B cell (primary cell): ENCODE measurements at regions not wholly inside any gene's neighbourhood (a gene's known extent, or its start where the extent isn't known, plus 50 kb on each side); places are given as distances from the start of the nearest gene placed in this dataset.

Experiments used
- ATAC-seq: fragments of 200-7000 bp; cut with Tn5 transposase; one replicate; pipeline ENCODE4 v1.10.0; 2021; ENCODE audit warnings: low read depth, mild to moderate bottlenecking, moderate number of reproducible peaks, moderate library complexity
- CTCF ChIA-PET: fragments of 350-600 bp; sonication (Branson Sonifier 250); formaldehyde crosslinking; loops from one replicate; lab custom pipeline; 2021; ENCODE audit warnings: antibody characterized with exemption, inconsistent platforms; lab: Charles Lee
- POLR2A ChIA-PET: fragments of 350-600 bp; sonication (Branson Sonifier 250); formaldehyde crosslinking; loops from one replicate; lab custom pipeline; 2021; ENCODE audit warnings: antibody characterized with exemption; lab: Charles Lee
- DNase-seq: peaks from one replicate; pipeline ENCODE4 v3.0.0; 2013
- H2AFZ ChIP-seq: 2 replicates; pipeline ENCODE4 v1.6.1; 2012; ENCODE audit warnings: mild to moderate bottlenecking, low read depth, low read length; ENCODE audit not compliant: insufficient read depth, poor library complexity, severe bottlenecking
- H3K27ac ChIP-seq, 2 donors: 1 replicate in 1 of 2; 2 replicates in 1 of 2; pipeline ENCODE4 v1.5.1; 2012 to 2013; ENCODE audit warnings: low read length in 2 of 2, mild to moderate bottlenecking in 2 of 2, moderate library complexity in 1 of 2
- H3K27me3 ChIP-seq, 4 experiments: fragments of 200-600 bp in 1 of 4; sonication (generic) in 1 of 4; replicated peaks in 1 of 4; 1 replicate in 2 of 4; 2 replicates in 2 of 4; pipeline versions ENCODE4 v1.6.1 to v1.7.0; 2013 to 2016; ENCODE audit warnings: low read length in 3 of 4, mild to moderate bottlenecking in 2 of 4, mixed read lengths in 1 of 4, moderate library complexity in 1 of 4; ENCODE audit not compliant: insufficient read depth in 4 of 4, control insufficient read depth in 3 of 4; ENCODE audit errors: control extremely low read depth in 1 of 4
- H3K36me3 ChIP-seq, 2 experiments: replicated peaks in 1 of 2; 1 replicate in 1 of 2; 2 replicates in 1 of 2; pipeline versions ENCODE4 v1.6.1 to v1.7.1; 2013; ENCODE audit warnings: low read length in 1 of 2; ENCODE audit not compliant: insufficient read depth in 2 of 2, control insufficient read depth in 1 of 2; ENCODE audit errors: control extremely low read depth in 1 of 2, extremely low read depth in 1 of 2
- H3K4me1 ChIP-seq, 2 donors: fragments of 200-600 bp in 1 of 2; sonication (generic) in 1 of 2; 1 replicate in 1 of 2; 2 replicates in 1 of 2; pipeline versions ENCODE4 v1.5.1 to v1.6.1; 2013 to 2017; ENCODE audit warnings: low read length in 2 of 2; ENCODE audit not compliant: control insufficient read depth in 2 of 2, insufficient read depth in 2 of 2
- H3K4me2 ChIP-seq: replicated peaks from 2 replicates; pipeline ENCODE3; 2012; ENCODE audit warnings: mild to moderate bottlenecking, low read depth, low read length; ENCODE audit not compliant: poor library complexity, severe bottlenecking
- H3K4me3 ChIP-seq, 5 experiments: fragments of 200-600 bp in 1 of 5; sonication (generic) in 1 of 5; 1 replicate in 3 of 5; 2 replicates in 2 of 5; pipeline versions ENCODE4 v1.5.1 to v1.7.0; 2011 to 2016; ENCODE audit warnings: low read length in 4 of 5, mild to moderate bottlenecking in 4 of 5, low read depth in 2 of 5, control low read depth in 1 of 5, moderate library complexity in 1 of 5; ENCODE audit not compliant: insufficient read depth in 1 of 5; ENCODE audit errors: control extremely low read depth in 1 of 5, extremely low read depth in 1 of 5
- H3K79me2 ChIP-seq: fragments of 200-600 bp; sonication (generic); one replicate; pipeline ENCODE4 v1.6.0; 2016; ENCODE audit warnings: low read length; ENCODE audit not compliant: control insufficient read depth, insufficient read depth
- H3K9ac ChIP-seq: fragments of 200-600 bp; sonication (generic); 2 replicates; pipeline ENCODE4 v1.6.1; 2017; ENCODE audit warnings: mild to moderate bottlenecking, low read length, moderate library complexity
- H3K9me3 ChIP-seq, 3 donors: one replicate each; pipeline versions ENCODE4 v1.6.1 to v1.7.1; 2013; ENCODE audit warnings: low read length in 2 of 3; ENCODE audit not compliant: control insufficient read depth in 2 of 3, insufficient read depth in 1 of 3; ENCODE audit errors: control extremely low read depth in 1 of 3
- H4K20me1 ChIP-seq: 2 replicates; pipeline ENCODE4 v1.6.0; 2012; ENCODE audit warnings: mild to moderate bottlenecking, low read length; ENCODE audit not compliant: insufficient read depth, control insufficient read depth, poor library complexity, severe bottlenecking
- H3K27ac Mint-ChIP-seq: one replicate; pipeline ENCODE4 v1.8.0; 2021; ENCODE audit warnings: mixed read lengths
- H3K27me3 Mint-ChIP-seq: one replicate; pipeline ENCODE4 v1.8.0; 2021; ENCODE audit warnings: mixed read lengths
- H3K4me1 Mint-ChIP-seq: one replicate; pipeline ENCODE4 v1.8.0; 2021; ENCODE audit warnings: mixed read lengths
- H3K4me3 Mint-ChIP-seq: one replicate; pipeline ENCODE4 v1.8.0; 2021; ENCODE audit warnings: mixed read lengths
- H3K9me3 Mint-ChIP-seq: one replicate; pipeline ENCODE4 v1.8.0; 2022; ENCODE audit warnings: mixed read lengths; ENCODE audit not compliant: insufficient read depth
- EZH2 ChIP-seq: IDR thresholded peaks from 2 replicates; pipeline ENCODE4 v1.6.1; 2012; ENCODE audit warnings: borderline replicate concordance, low read depth, mild to moderate bottlenecking, moderate library complexity, low read length; ENCODE audit not compliant: insufficient read depth, poor library complexity, severe bottlenecking
- whole genome bisulfite sequencing: methylation state at CpG from one replicate; pipeline ENCODE4 v1.1.5; 2013; ENCODE audit warnings: missing lambda C conversion rate; ENCODE audit not compliant: insufficient coverage; 5-methylcytosine and 5-hydroxymethylcytosine counted together
- intact Hi-C: fragments of 100-400 bp; cut with micrococcal nuclease; formaldehyde crosslinking; loops from one replicate; pipeline ENCODE4 v1.10.0; 2022
- TF ChIP-seq, protein P1 (sequence below): fragments of 200-600 bp; IDR thresholded peaks from one replicate; pipeline ENCODE4 v1.8.0; 2022; ENCODE audit warnings: antibody characterized with exemption, mild to moderate bottlenecking

- H3K4me3 ChIP-seq: no peak overlapping the region
- no peaks in the 10 kb centered on the region for H3K79me2 ChIP-seq
- TF ChIP-seq, protein P1, sequence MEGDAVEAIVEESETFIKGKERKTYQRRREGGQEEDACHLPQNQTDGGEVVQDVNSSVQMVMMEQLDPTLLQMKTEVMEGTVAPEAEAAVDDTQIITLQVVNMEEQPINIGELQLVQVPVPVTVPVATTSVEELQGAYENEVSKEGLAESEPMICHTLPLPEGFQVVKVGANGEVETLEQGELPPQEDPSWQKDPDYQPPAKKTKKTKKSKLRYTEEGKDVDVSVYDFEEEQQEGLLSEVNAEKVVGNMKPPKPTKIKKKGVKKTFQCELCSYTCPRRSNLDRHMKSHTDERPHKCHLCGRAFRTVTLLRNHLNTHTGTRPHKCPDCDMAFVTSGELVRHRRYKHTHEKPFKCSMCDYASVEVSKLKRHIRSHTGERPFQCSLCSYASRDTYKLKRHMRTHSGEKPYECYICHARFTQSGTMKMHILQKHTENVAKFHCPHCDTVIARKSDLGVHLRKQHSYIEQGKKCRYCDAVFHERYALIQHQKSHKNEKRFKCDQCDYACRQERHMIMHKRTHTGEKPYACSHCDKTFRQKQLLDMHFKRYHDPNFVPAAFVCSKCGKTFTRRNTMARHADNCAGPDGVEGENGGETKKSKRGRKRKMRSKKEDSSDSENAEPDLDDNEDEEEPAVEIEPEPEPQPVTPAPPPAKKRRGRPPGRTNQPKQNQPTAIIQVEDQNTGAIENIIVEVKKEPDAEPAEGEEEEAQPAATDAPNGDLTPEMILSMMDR: no peak
- no peak for TF ChIP-seq EZH2
- H3K27ac ChIP-seq: no peak overlapping the region
- H3K36me3 ChIP-seq: no peaks in the 10 kb centered on the region
- no peak overlapping the region for H3K4me2 ChIP-seq
- Mint-ChIP-seq H3K9me3 (peaks cover 6% of the 10 kb centered on the region), H3K4me3 (no peak overlapping the region), H3K27me3 (no peaks in the 10 kb centered on the region), H3K27ac (no peak overlapping the region), H3K4me1 (no peaks in the 10 kb centered on the region)
- WGBS: 67% methylated on average over 1 of the region's 1 CpG
- H3K9ac ChIP-seq: no peak overlapping the region
- ChIA-PET POLR2A (no interaction called here), CTCF (no interaction called here)
- DNase-seq (no peak), ATAC-seq (no peak)
- H3K9me3 ChIP-seq: peaks cover 0 to 10% (median 0%) of the 10 kb centered on the region in 3 donors
- no peak overlapping the region for H2AFZ ChIP-seq
- H4K20me1 ChIP-seq: no peaks in the 10 kb centered on the region
- no peaks in the 10 kb centered on the region for H3K27me3 ChIP-seq
- no peaks in the 10 kb centered on the region for H3K4me1 ChIP-seq
- intact Hi-C loops: no loop called here
Measured at GRCh38 chr3:27848826-27849225, 126.7 kb upstream of the EOMES start.

DNA sequence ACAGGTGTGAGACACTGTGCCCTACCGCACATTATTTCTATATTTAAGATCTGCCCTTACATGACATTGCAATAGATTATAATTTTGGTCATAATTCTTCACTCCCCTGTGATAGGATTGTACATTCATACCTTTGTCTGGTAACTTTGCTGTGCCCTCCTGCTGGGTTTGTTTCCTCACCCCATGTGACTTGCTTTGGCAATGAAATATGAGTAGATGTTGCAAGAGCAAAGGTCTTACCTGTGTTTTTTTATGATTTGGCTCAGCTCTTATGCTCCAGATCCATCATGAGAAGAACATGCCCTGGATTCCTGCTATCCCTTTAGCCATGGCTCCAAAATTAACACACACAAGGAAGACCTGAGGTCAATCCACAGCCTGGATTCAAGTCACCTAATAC, 137.7 kb upstream of the EOMES start:
- Mint-ChIP-seq H3K27me3 (no peaks in the 10 kb centered on the region), H3K9me3 (peaks cover 2% of the 10 kb centered on the region), H3K4me3 (no peak overlapping the region), H3K4me1 (no peaks in the 10 kb centered on the region), H3K27ac (no peak overlapping the region)
- no peak for DNase-seq
- Histone ChIP-seq H3K27me3 (no peaks in the 10 kb centered on the region), H2AFZ (no peak overlapping the region), H3K4me1 (no peaks in the 10 kb centered on the region), H3K79me2 (no peaks in the 10 kb centered on the region), H3K4me3 (no peak overlapping the region), H3K9ac (no peak overlapping the region), H3K9me3 (peaks cover 0 to 4% (median under 1%) of the 10 kb centered on the region in 3 donors), H3K4me2 (no peak overlapping the region), H3K36me3 (no peaks in the 10 kb centered on the region), H3K27ac (no peak overlapping the region), H4K20me1 (no peaks in the 10 kb centered on the region)
- WGBS: no CpG with 5 or more reads among the region's 1 CpG
- no peak for TF ChIP-seq EZH2
- TF ChIP-seq, protein P1: no peak
- no peak for ATAC-seq
- intact Hi-C loops: no loop called here
- POLR2A ChIA-PET: no interaction called here
- CTCF ChIA-PET: no interaction called here
